ENCODE measurements at regions not wholly inside any gene's neighbourhood (a gene's known extent, or its start where the extent isn't known, plus 50 kb on each side); places are given as distances from the start of the nearest gene placed in this dataset.

GRCh38 chr2:67571785-67572718, 174.9 kb downstream of the ETAA1 start:
- dilution Hi-C loops (cut with MboI; ENCODE audit: extremely low pct_ligation_motif_present, low sequenced_read_pairs) (no loop called here), intact Hi-C loops (cut with micrococcal nuclease) (no loop called here)
- H4K20me1 ChIP-seq (replicated peaks; ENCODE audit: control insufficient read depth, extremely low read depth, insufficient read depth, low read length): no peaks in the 10 kb centered on the region
- CTCF ChIA-PET: interaction anchor here (1.0 kb wide), 1 partner anchor 92 kb away, joined by 3 read pairs; no protein-coding TSS in a partner anchor
- peaks cover 6% of the 10 kb centered on the region for H3K4me1 ChIP-seq (ENCODE audit: control insufficient read depth, extremely low read depth, insufficient read depth, low read length)
- no peaks in the 10 kb centered on the region for H3K9me3 ChIP-seq (replicated peaks; ENCODE audit: control insufficient read depth, insufficient read depth, low read length)
- POLR2A ChIA-PET: no interaction called here
- DNase-seq (ENCODE audit: low read depth, low spot score) (no peak), FAIRE-seq (no peak)
- no peak overlapping the region for H3K4me2 ChIP-seq (ENCODE audit: insufficient read depth, low read length)
- no peaks in the 10 kb centered on the region for H3K9me1 ChIP-seq (replicated peaks; ENCODE audit: control insufficient read depth, extremely low read depth, insufficient read depth, low read length)
- H3K4me3 ChIP-seq (replicated peaks in 1 of 3; ENCODE audit: insufficient read depth in 1 of 3, low read depth in 1 of 3, low read length in 3 of 3): no peak overlapping the region
- no peak for TF ChIP-seq FOS (IDR thresholded peaks at IDR 0.05; ENCODE audit: borderline replicate concordance, insufficient read depth, low read length)
- TF ChIP-seq POLR2AphosphoS5 (IDR thresholded peaks at IDR 0.05; ENCODE audit: insufficient read depth, low read depth, low read length): no peak
- TF ChIP-seq MYC (IDR thresholded peaks at IDR 0.05; ENCODE audit: low read depth, low read length): no peak
- no peak for TF ChIP-seq EZH2 (IDR thresholded peaks at IDR 0.05; ENCODE audit: borderline replicate concordance, low read depth, low read length, severe bottlenecking)
- TF ChIP-seq POLR2A (IDR thresholded peaks at IDR 0.05; ENCODE audit: low read depth, low read length): no peak
- TF ChIP-seq MAX (IDR thresholded peaks at IDR 0.05; ENCODE audit: insufficient read depth, insufficient read length): no peak
- no peak for TF ChIP-seq JUN (IDR thresholded peaks at IDR 0.05; ENCODE audit: borderline replicate concordance, insufficient read depth, insufficient read length, low read depth)
- TF ChIP-seq GATA2 (IDR thresholded peaks at IDR 0.05; ENCODE audit: insufficient read depth, insufficient read length, low read depth, low read length): no peak
- no peak for TF ChIP-seq CTCF (IDR thresholded peaks at IDR 0.05; ENCODE audit: extremely low read depth in 1 of 2, insufficient read depth in 1 of 2, low read depth in 1 of 2, low read length in 2 of 2)
- BruUV-seq (replicated peaks): no TSS peak
- no peaks in the 10 kb centered on the region for H3K79me2 ChIP-seq (ENCODE audit: control insufficient read depth, insufficient read depth, low read length)
- no peaks in the 10 kb centered on the region for H3K36me3 ChIP-seq (ENCODE audit: control insufficient read depth in 2 of 2, extremely low read depth in 1 of 2, insufficient read depth in 2 of 2, low read length in 2 of 2)
- no peak overlapping the region for H2AFZ ChIP-seq (ENCODE audit: low read depth, low read length)
- no peak overlapping the region for H3K9ac ChIP-seq (replicated peaks; ENCODE audit: extremely low read depth, insufficient read depth, low read length)
- H3K27ac ChIP-seq (ENCODE audit: insufficient read depth, low read depth, low read length): no peak overlapping the region
- no peaks in the 10 kb centered on the region for H3K27me3 ChIP-seq (ENCODE audit: control insufficient read depth in 2 of 2, insufficient read depth in 2 of 2, low read length in 2 of 2)
